Transverse colon (tissue), 4 donors: ENCODE measurements at regions not wholly inside any gene's neighbourhood (a gene's known extent, or its start where the extent isn't known, plus 50 kb on each side); places are given as distances from the start of the nearest gene placed in this dataset.

Experiments
- DNase-seq: peaks from one replicate; pipeline ENCODE4 v3.0.0-alpha.2; 2019
- H3K27ac ChIP-seq, 4 donors: fragments of 200-600 bp; sonication (generic); 2 replicates each; pipeline ENCODE4 v1.5.1; 2016 to 2018; ENCODE audit warnings: inconsistent platforms in 4 of 4
- H3K27me3 ChIP-seq: fragments of 200-600 bp; sonication (generic); 2 replicates; pipeline ENCODE4 v1.5.1; 2017; ENCODE audit warnings: inconsistent platforms
- H3K36me3 ChIP-seq, 4 donors: fragments of 200-600 bp; sonication (generic); 2 replicates each; pipeline ENCODE4 v1.5.1; 2017 to 2019; ENCODE audit warnings: inconsistent platforms in 4 of 4
- H3K4me1 ChIP-seq, 4 donors: fragments of 200-600 bp; sonication (generic); 2 replicates each; pipeline ENCODE4 v1.5.1; 2017 to 2020; ENCODE audit warnings: inconsistent platforms in 4 of 4
- H3K4me3 ChIP-seq, 4 donors: fragments of 200-600 bp; sonication (generic); 1 replicate in 1 of 4; 2 replicates in 3 of 4; pipeline versions ENCODE4 v1.5.1 to v1.6.1; 2017 to 2019; ENCODE audit warnings: inconsistent platforms in 4 of 4
- H3K9me3 ChIP-seq, 2 donors: fragments of 200-600 bp; sonication (generic); 2 replicates each; pipeline ENCODE4 v1.5.1; 2017 to 2019; ENCODE audit warnings: inconsistent platforms in 2 of 2
- CTCF ChIP-seq, 5 experiments: fragments of 200-600 bp in 3 of 5; fragments of 450-650 bp in 2 of 5; sonication (generic) in 3 of 5; IDR thresholded peaks; 1 replicate in 2 of 5; 2 replicates in 3 of 5; pipeline ENCODE4 v1.5.1; 2016 to 2017; ENCODE audit warnings: antibody characterized with exemption in 5 of 5, inconsistent platforms in 3 of 5, mild to moderate bottlenecking in 2 of 5, moderate library complexity in 1 of 5
- EP300 ChIP-seq: sonication (generic); formaldehyde crosslinking; IDR thresholded peaks from one replicate; pipeline ENCODE4 v1.6.1; 2017; ENCODE audit warnings: antibody characterized with exemption, low read depth
- POLR2A ChIP-seq: fragments of 450-650 bp; IDR thresholded peaks from one replicate; pipeline ENCODE4 v1.6.1; 2016; ENCODE audit warnings: antibody characterized with exemption, mild to moderate bottlenecking, moderate library complexity
- POLR2AphosphoS5 ChIP-seq, 3 donors: sonication (generic); formaldehyde crosslinking; IDR thresholded peaks; one replicate each; pipeline ENCODE4 v1.6.1; 2016; ENCODE audit warnings: antibody characterized with exemption in 3 of 3
- WGBS, 2 donors: methylation state at CpG; one replicate each; pipeline ENCODE4 v1.1.5; 2018; ENCODE audit warnings: low coverage in 1 of 2; 5-methylcytosine and 5-hydroxymethylcytosine counted together
- in situ Hi-C, 4 donors: fragments of 200-750 bp; cut with MboI; loops; one replicate each; pipeline versions ENCODE4 v1.15.0 to v1.15.1; 2017; ENCODE audit warnings: low sequenced_read_pairs in 3 of 4, low pct_ligation_motif_present in 1 of 4, low pct_unique_long_range_greater_than_20kb in 1 of 4
- intact Hi-C: fragments of 100-400 bp; cut with DNase I; formaldehyde crosslinking; loops from one replicate; pipeline ENCODE4 v1.15.1; 2023; ENCODE audit warnings: low total_unique reads

GRCh38 chr12:127703026-127703425 is 563.9 kb upstream of the TMEM132C start:
- Histone ChIP-seq H3K4me1 (no peaks in the 10 kb centered on the region), H3K4me3 (no peak overlapping the region), H3K36me3 (no peaks in the 10 kb centered on the region), H3K9me3 (no peaks in the 10 kb centered on the region), H3K27me3 (no peaks in the 10 kb centered on the region), H3K27ac (no peak overlapping the region)
- intact Hi-C loops (no loop called here), in situ Hi-C loops (no loop called here)
- TF ChIP-seq POLR2A (no peak), CTCF (IDR thresholded peaks at IDR 0.05) (no peak), POLR2AphosphoS5 (IDR thresholded peaks at IDR 0.05) (no peak)
- WGBS, 2 donors = 41 to 59% methylated on average over 5 to 6 of the region's 6 CpGs
- DNase-seq = no peak

- no peaks in the 10 kb centered on the region for H3K36me3 ChIP-seq
- H3K9me3 ChIP-seq = no peaks in the 10 kb centered on the region
- no peaks in the 10 kb centered on the region for H3K27me3 ChIP-seq
- H3K4me3 ChIP-seq = no peak overlapping the region
- no peak overlapping the region for H3K27ac ChIP-seq
- 46 to 50% methylated on average over 8 of the region's 8 CpGs for WGBS, 2 donors
- in situ Hi-C loops = no loop called here
- no peak for TF ChIP-seq POLR2AphosphoS5 (IDR thresholded peaks at IDR 0.05)
- peak in 1 of 5 experiments; percentile 11 for TF ChIP-seq CTCF (IDR thresholded peaks at IDR 0.05)
- intact Hi-C loops = no loop called here
- no peak for DNase-seq
- H3K4me1 ChIP-seq = no peaks in the 10 kb centered on the region
Measured at GRCh38 chr12:127711108-127711507, 555.9 kb upstream of the TMEM132C start.

- TF ChIP-seq POLR2A (no peak), CTCF (IDR thresholded peaks at IDR 0.05) (no peak), POLR2AphosphoS5 (IDR thresholded peaks at IDR 0.05) (no peak), EP300 (no peak)
- Histone ChIP-seq H3K4me3 (no peak overlapping the region), H3K36me3 (no peaks in the 10 kb centered on the region), H3K4me1 (no peaks in the 10 kb centered on the region), H3K27ac (no peak overlapping the region), H3K9me3 (no peaks in the 10 kb centered on the region), H3K27me3 (no peaks in the 10 kb centered on the region)
- no peak for DNase-seq
- in situ Hi-C loops = no loop called here
- intact Hi-C loops = no loop called here
- WGBS, 2 donors = 35 to 62% methylated on average over 2 of the region's 2 CpGs
Measured at GRCh38 chr12:127712561-127712960, 554.4 kb upstream of the TMEM132C start.

GRCh38 chr12:127716166-127716565 is 550.8 kb upstream of the TMEM132C start:
- in situ Hi-C loops (no loop called here), intact Hi-C loops (no loop called here)
- no peaks in the 10 kb centered on the region for H3K9me3 ChIP-seq
- H3K4me3 ChIP-seq = no peak overlapping the region
- no peak for DNase-seq
- H3K27ac ChIP-seq = no peak overlapping the region
- TF ChIP-seq CTCF (IDR thresholded peaks at IDR 0.05) = no peak
- 73 to 89% methylated on average over 2 of the region's 2 CpGs for WGBS, 2 donors
- no peaks in the 10 kb centered on the region for H3K4me1 ChIP-seq
- H3K36me3 ChIP-seq = no peaks in the 10 kb centered on the region
- H3K27me3 ChIP-seq = no peaks in the 10 kb centered on the region
